ENCODE measurements at regions not wholly inside any gene's neighbourhood (a gene's known extent, or its start where the extent isn't known, plus 50 kb on each side); places are given as distances from the start of the nearest gene placed in this dataset.

DNA sequence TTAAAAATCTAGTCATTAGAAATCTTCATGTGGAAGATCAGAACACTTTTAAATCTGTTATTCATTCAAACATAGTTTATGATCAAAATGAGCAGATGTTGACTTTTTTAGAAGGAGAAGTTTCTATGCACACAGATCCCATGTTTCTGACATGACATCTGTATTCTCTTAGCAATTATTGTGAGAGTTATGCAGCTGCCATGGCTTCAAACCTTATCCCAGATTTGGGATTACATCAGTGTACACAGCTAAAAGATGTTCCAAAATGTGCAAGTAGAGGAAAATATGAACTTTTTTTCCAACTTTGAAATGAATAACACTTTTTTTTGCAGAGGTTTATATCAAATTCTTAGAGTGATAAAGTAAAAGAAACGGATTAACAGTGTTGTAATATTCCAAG is 1166.9 kb downstream of the ZPLD1 start:
- TF ChIP-seq, protein P1, sequence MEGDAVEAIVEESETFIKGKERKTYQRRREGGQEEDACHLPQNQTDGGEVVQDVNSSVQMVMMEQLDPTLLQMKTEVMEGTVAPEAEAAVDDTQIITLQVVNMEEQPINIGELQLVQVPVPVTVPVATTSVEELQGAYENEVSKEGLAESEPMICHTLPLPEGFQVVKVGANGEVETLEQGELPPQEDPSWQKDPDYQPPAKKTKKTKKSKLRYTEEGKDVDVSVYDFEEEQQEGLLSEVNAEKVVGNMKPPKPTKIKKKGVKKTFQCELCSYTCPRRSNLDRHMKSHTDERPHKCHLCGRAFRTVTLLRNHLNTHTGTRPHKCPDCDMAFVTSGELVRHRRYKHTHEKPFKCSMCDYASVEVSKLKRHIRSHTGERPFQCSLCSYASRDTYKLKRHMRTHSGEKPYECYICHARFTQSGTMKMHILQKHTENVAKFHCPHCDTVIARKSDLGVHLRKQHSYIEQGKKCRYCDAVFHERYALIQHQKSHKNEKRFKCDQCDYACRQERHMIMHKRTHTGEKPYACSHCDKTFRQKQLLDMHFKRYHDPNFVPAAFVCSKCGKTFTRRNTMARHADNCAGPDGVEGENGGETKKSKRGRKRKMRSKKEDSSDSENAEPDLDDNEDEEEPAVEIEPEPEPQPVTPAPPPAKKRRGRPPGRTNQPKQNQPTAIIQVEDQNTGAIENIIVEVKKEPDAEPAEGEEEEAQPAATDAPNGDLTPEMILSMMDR (IDR thresholded peaks at IDR 0.05; ENCODE audit: unreplicated experiment in 3 of 3) = no peak

DNA sequence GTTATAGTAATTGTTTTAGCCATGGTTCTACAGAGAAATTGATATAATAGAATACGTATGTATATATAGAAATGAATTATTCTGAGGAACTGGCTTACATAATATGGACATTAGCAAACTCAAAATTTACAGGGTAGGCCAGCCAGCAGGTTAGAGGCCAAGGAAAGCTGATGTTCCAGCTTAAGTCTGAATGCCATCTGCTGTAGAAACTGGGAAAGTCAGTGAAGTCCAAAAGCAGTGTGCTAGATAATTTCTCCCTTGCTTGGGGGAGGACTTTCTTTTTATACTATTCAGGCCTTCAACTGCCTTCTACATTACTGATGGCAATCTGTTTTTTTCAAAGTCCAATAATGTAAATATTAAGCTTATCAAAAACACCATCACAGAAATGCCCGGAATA is 1174.7 kb downstream of the ZPLD1 start:
- H3K36me3 Mint-ChIP-seq (ENCODE audit: low read depth) = no peaks in the 10 kb centered on the region
- peaks cover 7% of the 10 kb centered on the region for H3K9me3 Mint-ChIP-seq
- no peaks in the 10 kb centered on the region for H3K27me3 Mint-ChIP-seq (ENCODE audit: low read depth)

More for the DNA sequence above, 1166.9 kb downstream of the ZPLD1 start:
- Mint-ChIP-seq H3K9me3 (peaks cover 3% of the 10 kb centered on the region), H3K36me3 (ENCODE audit: low read depth) (no peaks in the 10 kb centered on the region), H3K4me1 (no peaks in the 10 kb centered on the region), H3K27ac (no peak overlapping the region), H3K4me3 (no peak overlapping the region), H3K27me3 (ENCODE audit: low read depth) (peaks cover 6% of the 10 kb centered on the region)

DNA sequence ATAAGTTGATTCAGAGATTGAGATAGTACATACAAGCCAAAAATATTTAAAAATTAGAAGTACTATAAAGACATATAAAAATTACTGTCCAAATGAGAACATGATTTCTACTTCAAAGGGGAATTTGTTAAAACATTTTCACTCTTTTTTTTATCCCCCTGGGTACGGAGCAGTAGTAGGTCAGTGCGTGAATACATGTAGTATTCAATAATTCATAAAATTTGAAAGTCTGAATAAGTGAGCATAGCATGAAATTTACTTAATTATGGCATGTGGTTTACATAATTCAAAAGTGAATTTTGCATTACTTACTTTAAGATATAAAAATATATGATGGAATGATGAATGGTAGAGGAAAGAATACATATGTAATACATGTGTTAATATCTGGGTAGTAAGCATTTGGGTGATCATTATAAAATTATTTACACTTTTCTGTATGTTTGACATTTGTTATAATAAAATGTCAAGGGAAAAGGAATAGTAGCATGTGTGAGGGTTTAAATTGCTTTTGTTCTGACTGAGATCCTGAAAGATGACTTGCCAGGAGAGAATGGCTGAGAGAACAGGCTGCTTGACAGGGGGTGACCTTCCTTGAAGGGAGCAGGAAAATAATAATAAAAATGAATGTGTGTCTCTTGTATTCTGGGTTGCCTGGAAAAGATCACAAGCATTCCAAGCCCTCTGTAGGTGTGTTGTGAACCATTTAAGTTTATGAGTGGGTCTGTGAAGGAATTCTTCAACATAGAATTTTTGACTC is 1178.8 kb downstream of the ZPLD1 start:
- Mint-ChIP-seq H3K9me3 (peaks cover 3% of the 10 kb centered on the region), H3K4me3 (no peak overlapping the region), H3K27ac (peak overlapping the region; percentile 18 to 42 (median 21)), H3K36me3 (ENCODE audit: low read depth) (no peaks in the 10 kb centered on the region), H3K4me1 (peaks cover 22% of the 10 kb centered on the region), H3K27me3 (ENCODE audit: low read depth) (no peaks in the 10 kb centered on the region)
- TF ChIP-seq, protein P1 (IDR thresholded peaks at IDR 0.05; ENCODE audit: unreplicated experiment in 3 of 3) = no peak

More for the DNA sequence above, 1174.7 kb downstream of the ZPLD1 start:
- Mint-ChIP-seq H3K4me3 (no peak overlapping the region), H3K27ac (no peak overlapping the region), H3K4me1 (peaks cover 18% of the 10 kb centered on the region)
- TF ChIP-seq, protein P1 (IDR thresholded peaks at IDR 0.05; ENCODE audit: unreplicated experiment in 3 of 3) = no peak

DNA sequence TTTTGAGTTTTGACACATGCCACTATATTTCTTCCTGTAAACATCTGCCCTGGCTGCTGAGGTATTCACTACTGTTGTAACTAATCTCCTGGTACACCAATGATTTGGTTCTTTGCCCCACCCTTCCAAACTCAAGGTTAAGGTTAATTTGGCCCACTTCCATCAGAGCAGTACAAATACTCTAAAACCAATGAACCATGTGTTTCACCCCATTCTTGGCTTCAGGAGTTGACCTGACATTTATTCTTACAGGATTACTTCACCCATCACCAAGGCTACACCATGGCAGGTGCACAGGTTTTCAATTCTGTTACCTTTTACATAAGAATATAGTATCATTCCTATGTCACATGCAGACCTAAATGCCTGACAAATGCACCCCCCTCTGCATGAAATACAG is 1179.9 kb downstream of the ZPLD1 start:
- no peaks in the 10 kb centered on the region for H3K36me3 Mint-ChIP-seq (ENCODE audit: low read depth)
- peaks cover 3% of the 10 kb centered on the region for H3K9me3 Mint-ChIP-seq
- TF ChIP-seq, protein P1 (IDR thresholded peaks at IDR 0.05; ENCODE audit: unreplicated experiment in 3 of 3) = no peak
- peaks cover 22% of the 10 kb centered on the region for H3K4me1 Mint-ChIP-seq
- peak overlapping the region in 2 of 3 experiments; percentile 18 to 21 for H3K27ac Mint-ChIP-seq
- no peak overlapping the region for H3K4me3 Mint-ChIP-seq
- H3K27me3 Mint-ChIP-seq (ENCODE audit: low read depth) = no peaks in the 10 kb centered on the region

DNA sequence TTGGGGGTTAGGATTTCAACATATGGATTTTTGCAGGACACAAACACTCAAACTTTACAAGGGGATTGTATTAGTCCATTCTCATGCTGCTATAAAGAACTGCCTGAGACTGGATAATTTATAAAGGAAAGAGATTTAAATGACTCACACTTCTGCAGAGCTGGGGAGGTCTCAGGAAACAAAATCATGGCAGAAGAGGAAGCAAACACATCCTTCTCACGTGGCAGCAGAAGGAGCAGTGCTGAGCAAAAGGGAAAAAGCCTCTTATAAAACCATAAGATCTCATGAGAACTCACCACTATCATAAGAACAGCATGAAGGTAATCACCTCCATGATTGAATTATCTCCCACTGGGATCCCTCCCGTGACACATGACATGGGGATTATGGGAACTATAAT is 1183.1 kb downstream of the ZPLD1 start:
- Mint-ChIP-seq H3K4me1 (peaks cover 19% of the 10 kb centered on the region), H3K36me3 (ENCODE audit: low read depth) (no peaks in the 10 kb centered on the region), H3K4me3 (no peak overlapping the region), H3K27ac (peak overlapping the region; percentile 50 to 77 (median 57)), H3K27me3 (ENCODE audit: low read depth) (no peaks in the 10 kb centered on the region), H3K9me3 (peaks cover 9% of the 10 kb centered on the region)
- TF ChIP-seq, protein P1 (IDR thresholded peaks at IDR 0.05; ENCODE audit: unreplicated experiment in 3 of 3) = no peak

DNA sequence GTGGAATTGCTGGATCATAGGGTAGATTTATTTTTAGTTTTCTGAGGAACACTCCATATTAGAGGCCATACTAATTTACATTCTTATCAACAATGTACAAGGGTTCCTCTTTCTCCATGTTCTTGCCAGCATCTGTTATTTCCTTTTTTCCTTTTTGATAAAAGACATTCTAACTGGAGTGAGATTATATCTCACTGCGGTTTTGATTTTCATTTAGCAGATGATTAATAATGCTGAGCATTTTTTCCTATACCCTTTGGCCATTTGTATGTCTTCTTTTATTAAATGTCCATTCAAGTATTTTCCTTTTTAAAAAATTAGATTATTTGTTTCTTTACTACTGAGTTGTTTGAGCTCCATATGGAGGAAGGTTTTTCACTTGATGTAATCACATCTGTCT is 1189.5 kb downstream of the ZPLD1 start:
- TF ChIP-seq, protein P1 (IDR thresholded peaks at IDR 0.05; ENCODE audit: unreplicated experiment in 3 of 3) = no peak
- Mint-ChIP-seq H3K27ac (peak overlapping the region in 1 of 3 experiments; percentile 6), H3K36me3 (ENCODE audit: low read depth) (no peaks in the 10 kb centered on the region), H3K4me1 (peaks cover 5% of the 10 kb centered on the region), H3K9me3 (peaks cover 20% of the 10 kb centered on the region), H3K27me3 (ENCODE audit: low read depth) (no peaks in the 10 kb centered on the region), H3K4me3 (no peak overlapping the region)
